ENCODE measurements at regions not wholly inside any gene's neighbourhood (a gene's known extent, or its start where the extent isn't known, plus 50 kb on each side); places are given as distances from the start of the nearest gene placed in this dataset.

GRCh38 chr2:139798391-139798790 is 1018.2 kb upstream of the NXPH2 start:
- POLR2A ChIA-PET = no interaction called here
- no peak overlapping the region for H3K9ac ChIP-seq
- no peaks in the 10 kb centered on the region for H3K79me2 ChIP-seq (ENCODE audit: insufficient read depth)
- DNase-seq = no peak
- H3F3A ChIP-seq (replicated peaks; ENCODE audit: insufficient read depth) = no peaks in the 10 kb centered on the region
- H3K9me2 ChIP-seq = no peaks in the 10 kb centered on the region
- no peaks in the 10 kb centered on the region for H3K27me3 ChIP-seq (ENCODE audit: insufficient read depth)
- no peak overlapping the region for H3K4me2 ChIP-seq
- H4K20me1 ChIP-seq (ENCODE audit: insufficient read depth) = no peaks in the 10 kb centered on the region
- no peak overlapping the region for H3K27ac ChIP-seq (ENCODE audit: low read depth in 2 of 2, low read length in 1 of 2)
- no peaks in the 10 kb centered on the region for H3K9me3 ChIP-seq
- no peaks in the 10 kb centered on the region for H3K4me1 ChIP-seq (ENCODE audit: control insufficient read depth in 1 of 2, insufficient read depth in 2 of 2, low read depth in 1 of 2, low read length in 1 of 2)
- TF ChIP-seq RXRA (IDR thresholded peaks at IDR 0.05; ENCODE audit: borderline replicate concordance, low read depth) = no peak
- TF ChIP-seq CHD2 (IDR thresholded peaks at IDR 0.05; ENCODE audit: low read length, partially characterized antibody) = no peak
- no peak for TF ChIP-seq TCF12 (IDR thresholded peaks at IDR 0.05)
- no peak for TF ChIP-seq MXI1 (IDR thresholded peaks at IDR 0.05; ENCODE audit: low read depth, low read length)
- no peak for TF ChIP-seq REST (IDR thresholded peaks at IDR 0.05; ENCODE audit: low read depth, low read length)
- no peak for TF ChIP-seq NFIC (IDR thresholded peaks at IDR 0.05; ENCODE audit: borderline replicate concordance)
- no peak for TF ChIP-seq RAD21 (IDR thresholded peaks at IDR 0.05; ENCODE audit: low read length)
- no peak for TF ChIP-seq CTCF (IDR thresholded peaks at IDR 0.05)
- TF ChIP-seq GABPA (IDR thresholded peaks at IDR 0.05; ENCODE audit: low read depth) = no peak
- TF ChIP-seq USF2 (IDR thresholded peaks at IDR 0.05; ENCODE audit: borderline replicate concordance, low read depth, low read length) = no peak
- TF ChIP-seq SMC3 (IDR thresholded peaks at IDR 0.05; ENCODE audit: low read depth, low read length) = no peak
- no peaks in the 10 kb centered on the region for H3K36me3 ChIP-seq (replicated peaks in 1 of 2; ENCODE audit: control insufficient read depth in 1 of 2, insufficient read depth in 2 of 2, low read length in 1 of 2)
- 3% methylated on average over 2 of the region's 2 CpGs for WGBS (ENCODE audit: low lambda C conversion rate)
- CTCF ChIA-PET = no interaction called here
- no peak overlapping the region for H3K4me3 ChIP-seq (ENCODE audit: low read depth in 2 of 2, low read length in 1 of 2)
- H2AFZ ChIP-seq (ENCODE audit: low read depth) = no peak overlapping the region

Data from SK-N-SH (cell line).